HG03039 (cell line): ENCODE measurements at regions not wholly inside any gene's neighbourhood (a gene's known extent, or its start where the extent isn't known, plus 50 kb on each side); places are given as distances from the start of the nearest gene placed in this dataset.

Source experiments
- ATAC-seq: cut with Tn5 transposase; IDR thresholded peaks from one replicate; pipeline ENCODE4 v1.9.1; 2021; ENCODE audit warnings: mild to moderate bottlenecking, moderate library complexity; ENCODE audit not compliant: unreplicated experiment

DNA sequence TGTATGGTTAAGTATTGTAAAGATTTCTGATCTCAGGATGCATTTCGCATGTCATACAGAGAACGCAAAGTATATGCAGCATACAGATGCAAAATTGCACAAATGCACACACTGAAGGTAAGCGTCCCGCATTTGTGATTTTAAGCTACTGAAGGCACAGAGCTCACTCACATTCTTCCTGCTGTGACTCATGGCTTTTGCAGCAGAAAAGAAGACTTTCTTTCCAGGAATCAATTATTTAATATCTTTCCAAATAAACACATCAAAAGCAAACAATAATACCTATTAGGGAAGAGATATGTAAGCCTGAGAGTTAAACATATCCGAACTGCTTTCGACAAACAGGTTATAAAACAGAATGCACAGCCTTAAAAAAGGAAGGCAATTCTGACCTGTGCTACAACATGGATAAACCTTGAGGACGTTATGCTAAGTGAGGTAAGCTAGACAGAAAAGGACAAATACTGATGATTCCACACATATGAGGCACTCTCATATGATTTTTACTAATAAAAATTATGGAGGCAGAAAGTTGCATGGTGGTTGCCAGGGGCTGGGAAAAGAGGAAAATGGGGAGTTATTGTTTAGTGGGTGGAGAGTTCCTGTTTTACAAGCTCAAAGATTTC is 109.0 kb downstream of the TFAP2A start:
- ATAC-seq, result no peak

DNA sequence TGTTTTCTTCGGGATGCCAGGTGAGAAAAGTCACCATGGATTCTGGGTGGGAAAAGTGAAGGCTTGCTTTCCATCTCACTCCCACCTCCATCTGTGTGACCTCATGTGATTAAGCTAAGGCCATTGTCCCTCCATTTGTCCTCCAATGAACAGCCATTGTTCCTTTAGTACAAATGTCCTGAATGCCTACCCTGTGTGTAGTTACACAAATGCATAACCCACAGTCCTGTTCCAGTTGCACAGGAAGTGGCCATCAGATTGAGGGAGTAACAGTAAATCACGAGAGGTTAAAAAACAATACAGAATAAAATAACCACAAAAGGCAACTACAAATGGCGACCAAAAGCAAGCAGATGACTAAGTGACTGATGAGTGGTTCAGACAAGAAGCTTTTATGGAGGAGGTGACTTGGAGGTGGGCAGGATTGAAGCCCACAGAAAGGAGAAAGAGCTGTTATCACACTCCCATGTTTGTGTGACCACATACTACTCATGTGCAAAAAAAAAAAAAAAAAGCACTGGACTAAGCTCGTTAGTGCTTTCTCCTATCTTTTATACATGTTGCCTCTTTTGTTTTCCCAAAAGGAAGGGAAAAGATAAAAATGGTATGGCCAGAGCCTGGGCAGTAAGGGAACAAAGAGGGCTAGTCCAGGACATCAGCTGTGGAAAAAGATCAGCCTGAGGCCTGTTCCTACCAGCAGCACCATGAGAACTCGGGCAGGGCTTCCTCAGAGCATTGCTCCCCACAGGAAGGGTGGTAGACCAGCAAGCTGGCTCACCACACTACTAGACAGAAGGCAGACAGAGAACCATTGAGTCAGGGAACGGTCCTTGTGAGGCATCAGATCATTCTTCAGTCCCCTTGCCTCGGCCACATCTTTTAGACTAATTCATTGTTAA is 111.0 kb downstream of the TFAP2A start:
- ATAC-seq, result no peak

DNA sequence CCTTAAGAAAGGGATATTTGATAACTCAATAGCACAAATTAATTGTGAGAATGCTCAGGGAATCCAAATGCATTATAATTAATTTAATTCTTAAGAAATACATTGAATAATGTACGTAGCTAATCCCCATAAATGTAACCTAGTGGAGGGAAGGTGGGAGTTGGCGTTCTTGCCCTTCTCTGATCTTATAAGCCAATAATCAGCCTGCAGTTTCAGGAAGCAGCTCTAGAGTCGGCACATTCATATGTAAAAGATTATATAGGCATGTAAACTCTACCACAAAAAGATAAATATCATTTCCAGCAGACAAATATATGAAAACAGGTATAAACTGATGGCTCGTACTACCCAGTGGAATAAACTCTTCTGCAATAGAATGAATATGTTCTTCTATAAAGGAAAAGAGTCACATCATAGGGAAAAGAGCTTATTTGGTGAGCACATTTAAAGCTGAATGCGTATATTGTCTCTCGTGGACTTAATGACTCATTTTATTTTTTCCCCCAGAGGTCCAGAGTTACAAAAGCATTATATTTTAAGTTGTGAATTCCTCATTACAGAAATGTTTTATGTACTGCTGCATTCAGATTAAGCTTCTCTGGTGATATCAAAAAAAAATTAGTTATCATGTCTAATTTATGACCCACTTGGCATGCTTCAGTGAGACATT is 112.2 kb downstream of the TFAP2A start:
- no peak for ATAC-seq

DNA sequence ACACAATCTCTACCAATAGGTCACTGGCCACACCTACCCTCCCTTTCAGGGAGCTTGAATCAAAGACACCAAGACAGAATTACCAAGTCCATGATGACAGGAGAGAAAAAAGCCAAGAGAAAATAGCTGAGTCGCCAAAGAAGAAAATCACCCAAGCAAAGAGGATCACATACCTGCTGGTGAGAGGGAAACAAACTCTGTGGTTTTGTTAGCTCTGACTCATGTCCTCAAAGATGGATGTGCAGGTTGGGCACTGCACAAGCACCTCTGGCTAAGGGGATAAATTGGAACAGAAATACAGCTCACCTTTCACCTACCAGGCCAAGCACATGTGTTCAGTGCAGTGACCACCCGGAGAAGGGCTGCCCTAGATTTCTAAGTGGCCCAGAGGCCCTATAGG is 114.8 kb downstream of the TFAP2A start:
- ATAC-seq, result no peak

DNA sequence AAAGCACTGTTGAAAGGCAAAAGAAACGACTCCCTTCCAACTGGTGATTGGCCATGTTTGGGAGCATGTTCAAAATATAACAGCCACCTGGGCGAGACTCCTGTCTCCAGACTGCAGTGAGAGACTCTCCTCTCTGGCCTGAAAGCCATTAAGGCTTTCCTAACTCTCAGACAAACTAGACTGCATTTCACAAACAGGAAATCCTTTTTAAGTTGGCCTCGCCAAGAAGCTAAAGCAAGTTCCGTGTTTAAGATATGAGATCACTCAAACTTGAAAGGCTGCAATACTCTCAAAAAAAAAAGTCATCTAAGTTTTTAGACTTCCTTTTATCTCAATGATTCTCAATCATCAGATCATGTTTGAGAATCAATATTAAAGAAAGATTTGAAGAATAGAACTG is 117.0 kb downstream of the TFAP2A start:
- ATAC-seq, result no peak

DNA sequence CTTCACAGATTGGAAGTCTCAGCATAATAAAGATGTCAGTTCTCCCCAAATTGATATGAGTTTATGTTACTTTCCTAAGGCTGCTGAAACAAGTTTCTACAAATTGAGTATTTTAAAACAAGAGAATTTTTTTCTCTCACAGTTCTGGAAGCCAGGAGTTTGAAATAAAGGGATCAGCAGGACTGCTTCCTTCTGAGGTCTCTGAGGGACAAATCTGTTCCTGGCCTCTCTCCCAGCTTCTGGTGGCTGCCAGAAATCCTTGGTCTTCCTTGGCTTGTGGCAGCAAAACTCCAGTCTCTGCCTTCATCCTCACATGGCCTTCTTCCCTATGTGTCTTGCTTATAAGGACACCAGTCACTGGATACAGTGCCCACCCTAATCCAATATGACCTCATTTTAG is 136.1 kb downstream of the TFAP2A start:
- ATAC-seq, result no peak

DNA sequence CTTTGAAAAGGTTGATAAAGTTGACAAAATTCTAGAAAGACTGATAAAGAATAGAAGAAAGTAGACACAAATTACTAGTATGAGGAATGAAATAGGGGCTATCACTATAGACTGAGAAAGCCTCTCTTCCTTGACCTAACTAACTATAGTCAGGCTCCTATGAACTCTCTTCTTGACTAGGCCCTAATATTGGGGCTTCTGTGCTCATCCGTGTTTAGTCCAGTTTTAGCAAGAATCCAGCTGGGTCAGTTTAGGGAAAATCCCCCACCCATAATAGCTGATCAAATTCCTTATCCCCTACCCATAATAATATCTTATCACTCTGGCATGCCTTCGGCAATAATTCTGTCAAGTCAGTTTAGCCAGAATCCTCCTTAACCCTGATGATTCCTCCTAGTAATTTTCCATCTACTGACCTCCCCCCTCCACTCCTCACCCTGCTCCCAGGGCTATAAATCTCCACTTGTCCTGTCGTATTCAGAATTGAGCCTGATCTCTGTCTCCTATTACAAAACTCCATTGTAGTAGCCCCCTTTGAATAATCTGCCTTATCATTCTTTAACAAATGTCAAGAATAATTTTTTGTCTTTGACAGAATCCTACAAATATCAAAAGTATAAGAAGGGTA is 138.1 kb downstream of the TFAP2A start:
- no peak for ATAC-seq

DNA sequence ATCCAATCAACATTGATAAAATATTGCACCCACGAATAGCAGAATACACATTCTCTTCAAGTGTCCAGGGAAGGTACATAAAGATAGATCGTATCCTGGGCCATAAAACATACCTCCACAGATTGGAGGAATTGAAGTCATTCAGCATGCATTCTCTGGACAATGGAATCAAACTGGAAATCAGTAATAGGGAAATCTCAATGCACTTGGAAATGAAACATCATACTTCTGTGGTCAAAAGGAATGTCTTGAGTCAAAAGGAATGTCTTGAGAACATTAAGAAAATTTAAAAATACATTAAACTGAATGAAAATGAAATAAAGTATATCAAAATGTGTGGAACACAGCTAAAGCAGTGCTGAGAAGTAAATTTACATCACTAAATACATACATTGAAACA is 138.8 kb downstream of the TFAP2A start:
- ATAC-seq, result no peak

DNA sequence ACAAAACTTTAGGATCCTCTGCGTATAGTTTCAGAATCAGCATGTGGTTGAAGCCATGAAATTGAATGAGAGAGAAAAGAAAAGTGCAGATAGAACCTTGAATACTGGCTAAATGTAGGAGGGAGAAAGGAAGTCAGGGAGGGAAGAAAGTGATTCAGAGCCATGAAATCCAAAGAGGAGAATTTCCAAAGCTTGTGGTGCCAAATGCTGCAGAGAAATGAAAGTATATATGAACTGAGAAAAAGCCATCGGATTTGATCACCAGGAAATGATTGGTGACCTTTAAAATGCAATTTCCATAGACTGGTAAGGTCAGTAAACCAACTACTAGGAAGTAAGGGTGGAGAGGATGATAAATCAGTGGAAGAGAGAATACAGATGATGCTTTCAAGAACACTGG is 142.3 kb downstream of the TFAP2A start:
- no peak for ATAC-seq

DNA sequence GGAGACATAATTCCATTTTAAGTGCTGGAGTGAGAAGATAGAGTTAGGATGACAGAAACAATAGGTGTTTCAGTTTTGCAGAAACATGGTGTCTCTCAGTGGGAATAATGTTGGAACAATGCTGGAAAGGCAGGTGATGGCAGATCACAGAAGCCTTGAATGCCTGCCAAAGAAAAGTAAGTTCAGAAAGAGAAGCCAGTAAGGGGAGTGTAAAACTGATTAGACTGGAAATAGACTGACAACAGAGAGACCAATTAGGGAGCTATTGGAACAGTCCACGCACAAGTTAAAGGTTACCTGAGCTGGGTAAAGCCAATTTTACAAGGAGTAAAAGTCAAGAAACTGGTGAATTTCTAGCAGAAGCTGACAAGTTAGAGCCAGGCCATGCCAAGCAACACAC is 142.9 kb downstream of the TFAP2A start:
- no peak for ATAC-seq

DNA sequence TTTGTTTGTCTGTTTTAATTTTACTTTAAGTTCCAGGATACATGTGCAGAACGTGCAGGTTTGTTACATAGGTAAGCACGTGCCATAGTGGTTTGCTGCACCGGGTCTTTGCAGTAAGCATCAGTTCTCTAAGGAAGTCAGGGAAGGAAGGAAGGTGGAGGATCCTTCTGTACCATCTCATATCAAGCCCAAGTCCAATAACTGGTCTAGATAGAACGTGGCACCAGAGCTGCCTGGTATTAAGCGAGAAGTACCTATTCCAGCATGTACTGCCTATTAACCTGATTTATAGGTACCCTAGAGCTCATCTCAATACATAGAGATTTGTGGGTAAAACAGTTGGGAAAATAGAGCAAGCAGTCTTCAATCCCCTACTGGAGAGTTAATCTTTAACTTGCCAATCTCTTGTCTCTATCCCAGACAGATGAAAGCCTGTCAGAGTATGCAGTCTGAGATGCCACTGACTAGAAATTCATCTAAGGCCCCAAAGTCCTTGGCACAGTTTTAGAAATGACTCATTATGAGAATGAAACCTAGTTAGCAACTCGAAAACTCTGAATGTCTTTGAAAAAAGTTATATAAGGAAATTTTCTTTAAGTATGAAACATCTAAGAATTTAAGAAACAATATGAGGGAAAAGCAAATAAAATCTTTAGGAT is 144.9 kb downstream of the TFAP2A start:
- ATAC-seq, result no peak

DNA sequence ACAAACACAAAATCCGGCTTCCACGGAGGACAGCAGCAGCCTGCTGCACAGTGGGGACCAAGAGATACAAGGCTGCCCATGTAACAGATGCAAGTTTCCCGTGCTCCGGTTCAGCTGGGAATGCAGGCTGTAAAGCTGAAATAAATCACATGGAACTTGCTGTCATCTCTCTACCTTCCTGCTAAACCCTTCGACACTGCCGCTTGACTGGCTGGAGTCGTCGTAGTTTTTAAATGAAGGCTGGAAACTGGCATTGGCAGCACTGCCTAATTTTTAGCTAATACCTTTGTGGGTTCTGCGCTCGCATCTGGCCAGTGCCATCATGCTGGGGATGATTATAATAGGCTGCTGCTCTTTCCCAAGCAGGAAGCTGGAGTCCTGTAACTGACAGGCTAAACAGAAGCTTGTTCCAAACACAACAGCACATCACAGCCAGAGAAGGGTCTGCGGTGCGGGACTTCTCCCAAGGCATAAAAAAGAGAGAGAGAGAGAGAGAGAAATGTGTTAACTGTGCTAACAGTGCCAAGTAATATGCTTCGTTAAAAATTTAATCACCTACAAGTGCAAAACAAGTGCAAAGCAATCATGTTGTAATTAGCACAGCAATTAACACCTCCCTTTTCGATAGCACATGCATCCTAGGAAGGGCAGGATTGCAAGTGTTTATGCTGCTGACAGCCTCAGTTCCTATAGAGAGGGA is 146.1 kb downstream of the TFAP2A start:
- no peak for ATAC-seq

DNA sequence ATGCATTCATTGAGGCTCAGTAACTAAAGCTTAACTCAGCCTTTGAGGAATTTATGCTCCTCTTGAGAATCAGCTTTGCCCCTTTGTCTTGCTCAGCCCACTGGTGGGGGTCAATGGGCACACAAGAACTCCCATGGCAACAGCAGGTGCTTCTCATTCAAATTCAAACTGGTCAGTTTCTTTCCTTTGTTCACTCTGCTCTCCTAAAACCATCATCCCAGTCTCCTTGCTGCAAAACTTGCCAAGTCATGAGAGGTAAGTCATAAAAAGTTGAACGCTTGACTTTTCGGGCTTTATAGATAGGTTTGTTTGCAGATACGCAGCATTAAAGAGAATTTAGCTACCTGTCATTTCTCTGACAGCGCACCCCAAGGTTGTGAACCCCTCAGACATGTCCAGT is 146.8 kb downstream of the TFAP2A start:
- ATAC-seq, result no peak

DNA sequence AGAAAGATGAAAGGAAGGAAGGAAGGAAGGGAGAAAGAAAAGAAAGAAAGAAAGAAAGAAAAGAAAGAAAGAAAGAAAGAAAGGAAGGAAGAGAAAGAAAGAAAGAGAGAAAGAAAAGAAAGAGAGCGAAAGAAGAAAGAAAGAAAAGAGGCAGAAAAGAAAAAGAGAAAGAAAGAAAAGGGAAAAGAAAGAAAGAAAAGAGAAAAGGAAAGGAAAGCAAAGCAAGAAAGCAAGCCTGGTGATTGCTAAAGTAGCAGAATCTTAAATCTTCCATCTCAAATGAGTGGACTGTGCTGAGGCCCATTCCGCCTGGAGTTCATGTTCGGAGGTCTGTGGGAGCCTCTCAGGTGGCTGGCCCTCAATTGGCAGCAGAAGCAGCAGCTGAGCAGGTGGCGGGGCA is 148.4 kb downstream of the TFAP2A start:
- no peak for ATAC-seq

DNA sequence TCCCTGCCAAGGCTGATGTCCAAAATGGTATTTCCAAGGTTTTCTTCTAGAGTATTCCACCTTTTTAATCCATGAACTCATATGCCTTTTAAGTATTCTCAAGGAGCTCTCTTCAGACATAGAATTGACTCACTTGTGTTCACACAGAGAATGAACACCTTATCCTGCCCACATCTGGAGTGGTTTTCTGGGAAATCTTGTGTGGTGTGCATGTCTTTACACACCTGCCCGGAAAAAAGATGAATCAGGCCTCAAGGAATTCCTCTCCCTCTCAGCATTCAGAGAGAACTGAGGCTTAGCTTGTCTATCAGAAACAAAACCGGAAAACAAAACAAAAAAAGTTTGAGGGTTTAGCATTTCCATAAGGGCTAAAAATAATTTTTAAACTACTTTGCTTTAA is 148.8 kb downstream of the TFAP2A start:
- no peak for ATAC-seq

DNA sequence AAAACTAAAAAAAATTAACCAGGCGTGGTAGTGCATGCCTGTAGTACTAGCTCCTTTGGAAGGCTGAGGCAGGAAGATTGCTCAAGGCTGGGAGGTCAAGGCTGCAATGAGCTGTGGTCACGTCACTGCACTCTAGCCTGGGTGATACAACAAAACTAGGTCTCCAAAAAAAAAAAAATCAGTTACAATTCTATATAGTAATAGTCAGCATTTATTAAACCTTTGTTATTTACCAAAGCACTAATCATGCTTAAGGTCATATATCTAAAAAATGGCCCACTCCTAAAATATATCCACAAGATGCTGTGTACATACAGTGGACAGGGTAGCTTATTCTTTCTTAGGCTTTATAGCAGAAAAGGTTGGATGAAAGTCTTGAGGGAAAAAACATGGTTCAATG is 152.4 kb downstream of the TFAP2A start:
- ATAC-seq, result no peak

DNA sequence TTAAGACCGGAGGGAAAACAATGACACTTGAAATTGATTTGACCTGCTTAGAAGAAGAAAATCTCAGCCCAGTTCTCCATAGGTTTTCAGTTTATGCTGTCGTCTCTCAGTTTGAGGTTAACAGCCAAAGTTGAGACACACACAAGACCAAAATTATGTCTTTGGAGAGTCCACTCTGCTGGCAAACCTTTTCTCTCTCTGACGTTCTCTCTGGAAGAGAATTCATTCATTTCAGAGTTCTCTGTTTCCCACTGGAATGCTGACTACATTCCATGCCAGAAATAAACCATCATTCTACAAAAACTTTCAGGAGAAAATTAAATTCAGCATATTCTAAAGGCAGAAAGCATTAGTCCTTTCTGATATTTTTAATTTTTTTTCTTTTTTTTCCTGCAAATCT is 155.2 kb downstream of the TFAP2A start:
- no peak for ATAC-seq

DNA sequence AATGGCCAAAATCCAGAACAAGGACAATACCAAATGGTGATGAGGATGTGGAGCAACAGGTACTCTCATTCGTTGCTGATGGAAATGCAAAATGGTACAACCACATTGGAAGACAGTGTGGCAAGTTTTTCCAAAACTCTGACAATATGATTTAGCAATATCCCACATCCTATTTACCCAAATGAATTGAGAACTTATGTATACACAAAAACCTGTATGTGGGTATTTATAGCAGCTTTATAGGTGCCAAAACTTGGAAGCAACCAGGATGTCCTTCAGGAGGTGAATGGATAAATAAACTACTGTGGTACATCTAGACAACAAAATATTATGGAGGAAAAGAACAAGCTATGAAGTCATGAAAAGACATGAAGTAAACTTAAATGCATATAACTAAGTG is 156.5 kb downstream of the TFAP2A start:
- ATAC-seq, result no peak

DNA sequence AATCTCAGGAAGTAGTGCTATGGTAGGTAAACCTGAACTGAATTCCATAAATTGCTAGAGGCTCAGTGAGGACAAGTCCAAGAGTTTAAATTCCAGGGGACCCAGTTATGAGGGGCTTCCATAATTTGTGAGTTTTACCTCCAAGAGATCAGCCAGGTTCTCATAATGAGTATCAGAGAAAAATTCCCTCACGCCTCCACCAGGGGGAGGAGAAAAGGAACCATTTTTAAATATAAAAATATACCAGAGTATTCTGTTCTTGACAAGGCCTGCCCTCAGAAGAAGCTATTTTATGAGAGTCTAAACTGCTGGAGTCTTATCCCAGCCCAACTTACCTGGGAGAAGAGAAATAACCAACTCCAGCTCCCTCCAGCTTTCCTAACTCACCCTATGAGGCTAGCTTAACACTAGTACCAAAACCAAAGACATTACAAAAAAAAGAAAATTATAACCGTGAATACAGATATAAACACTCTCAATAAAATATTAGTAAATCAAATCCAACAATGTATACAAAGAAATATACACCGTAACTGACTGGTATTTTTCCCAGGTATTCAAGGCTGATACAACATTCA is 158.7 kb downstream of the TFAP2A start:
- no peak for ATAC-seq

DNA sequence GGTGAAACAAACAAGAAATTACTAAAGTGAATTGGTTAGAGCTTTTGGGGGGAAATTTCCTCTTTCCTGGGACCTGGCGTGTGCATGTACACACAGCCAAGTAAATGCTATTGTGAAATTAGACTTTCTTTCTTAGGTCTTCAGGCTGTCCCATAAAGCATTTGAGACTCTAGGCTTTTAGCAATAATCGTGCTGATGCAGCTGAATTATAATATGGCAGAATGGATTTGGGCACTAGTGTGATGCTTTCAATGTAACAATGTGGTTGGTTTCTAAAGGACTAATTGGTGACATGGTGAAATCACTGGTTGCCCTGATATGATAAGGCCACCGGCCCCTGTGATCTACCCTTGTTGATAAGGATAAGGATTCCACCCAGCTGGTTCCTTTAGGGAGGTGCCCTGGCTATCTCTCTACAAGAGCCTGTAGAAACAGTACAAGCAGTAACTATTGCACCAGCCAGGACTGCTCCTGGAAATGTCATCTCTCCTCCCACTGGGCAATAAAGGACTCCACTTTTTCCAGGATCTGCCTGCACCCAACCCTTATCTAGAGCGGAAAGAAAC is 164.1 kb downstream of the TFAP2A start:
- ATAC-seq, result no peak
